ENCODE measurements at regions not wholly inside any gene's neighbourhood (a gene's known extent, or its start where the extent isn't known, plus 50 kb on each side); places are given as distances from the start of the nearest gene placed in this dataset.

DNA sequence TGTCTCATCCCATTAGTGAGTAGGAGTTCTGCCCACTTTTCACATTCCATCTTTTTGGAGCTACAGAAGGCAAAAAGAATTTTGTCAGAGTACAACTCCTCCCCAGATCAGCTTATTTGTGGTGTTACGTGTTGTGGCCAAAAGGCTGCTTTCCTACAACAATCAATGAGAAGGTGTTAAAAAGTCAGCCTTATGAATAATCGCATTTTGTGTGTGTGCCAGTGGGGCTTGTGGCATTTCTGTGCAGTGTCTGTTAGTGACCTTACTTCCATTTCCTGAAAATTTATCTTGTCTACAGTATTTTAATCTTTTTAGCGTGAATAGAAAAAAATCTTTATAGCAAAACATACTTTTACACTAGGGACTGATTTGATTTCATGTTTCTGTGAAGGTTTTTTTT, 458.3 kb upstream of the LCORL start:
- SMC1A ChIA-PET (ENCODE audit: uncharacterized antibody, unreplicated experiment) = no interaction called here
- H3K36me3 ChIP-seq (ENCODE audit: control insufficient read depth in 2 of 2, insufficient read depth in 2 of 2, low read length in 1 of 2) = no peaks in the 10 kb centered on the region
- intact Hi-C loops (cut with micrococcal nuclease; ENCODE audit: unreplicated experiment) (no loop called here), in situ Hi-C loops (cut with MboI) (no loop called here)
- ATAC-seq = no peak
- no peak overlapping the region for H3K4me2 ChIP-seq (ENCODE audit: control insufficient read depth, insufficient read depth)
- no peak for FAIRE-seq
- CTCF ChIA-PET = no interaction called here
- H3K4me1 ChIP-seq (ENCODE audit: control insufficient read depth, insufficient read depth, low read length) = no peaks in the 10 kb centered on the region
- no peaks in the 10 kb centered on the region for H4K20me1 ChIP-seq (ENCODE audit: control insufficient read depth, insufficient read depth)
- H3K9ac ChIP-seq (ENCODE audit: control insufficient read depth, insufficient read depth, low read length) = no peak overlapping the region
- WGBS (ENCODE audit: insufficient coverage, insufficient replicate concordance, low lambda C conversion rate, missing lambda C conversion rate) = 31% methylated on average over 3 of the region's 3 CpGs
- no peak overlapping the region for H3K27ac ChIP-seq (ENCODE audit: control insufficient read depth, insufficient read depth)
- no peak overlapping the region for H3K4me3 ChIP-seq
- no peaks in the 10 kb centered on the region for H3K79me2 ChIP-seq (ENCODE audit: control insufficient read depth, insufficient read depth, low read length)
- no TSS peak for BruUV-seq (replicated peaks)
- POLR2A ChIA-PET = no interaction called here
- DNase-seq (ENCODE audit: low read depth, low spot score) = no peak
- no peak overlapping the region for H2AFZ ChIP-seq (ENCODE audit: control insufficient read depth, low read depth, low read length)
- RAD21 ChIA-PET (ENCODE audit: unreplicated experiment) = no interaction called here
- H3K9me3 ChIP-seq (replicated peaks; ENCODE audit: control insufficient read depth, insufficient read depth, low read length) = no peaks in the 10 kb centered on the region
- no peaks in the 10 kb centered on the region for H3K27me3 ChIP-seq (replicated peaks in 1 of 2; ENCODE audit: control insufficient read depth in 2 of 2, insufficient read depth in 2 of 2, low read length in 1 of 2)
- no peak for TF ChIP-seq STAT3 (IDR thresholded peaks at IDR 0.05; ENCODE audit: low read depth, low read length)
- no peak for TF ChIP-seq E4F1 (IDR thresholded peaks at IDR 0.05; ENCODE audit: borderline replicate concordance, partially characterized antibody)
- TF ChIP-seq CHD1 (IDR thresholded peaks at IDR 0.05; ENCODE audit: low read depth, low read length) = no peak
- no peak for TF ChIP-seq TARDBP (IDR thresholded peaks at IDR 0.05; ENCODE audit: borderline replicate concordance)
- TF ChIP-seq NR2C1 (IDR thresholded peaks at IDR 0.05) = no peak
- TF ChIP-seq MEF2B (IDR thresholded peaks at IDR 0.05; ENCODE audit: partially characterized antibody, poor library complexity, severe bottlenecking) = no peak
- TF ChIP-seq GABPA (IDR thresholded peaks at IDR 0.05; ENCODE audit: low read depth) = no peak
- TF ChIP-seq RB1 (IDR thresholded peaks at IDR 0.05; ENCODE audit: borderline replicate concordance) = no peak
- TF ChIP-seq BCLAF1 (IDR thresholded peaks at IDR 0.05) = no peak
- no peak for TF ChIP-seq PRDM15 (CRISPR knock-in tag; IDR thresholded peaks at IDR 0.05)
- TF ChIP-seq, protein P1, sequence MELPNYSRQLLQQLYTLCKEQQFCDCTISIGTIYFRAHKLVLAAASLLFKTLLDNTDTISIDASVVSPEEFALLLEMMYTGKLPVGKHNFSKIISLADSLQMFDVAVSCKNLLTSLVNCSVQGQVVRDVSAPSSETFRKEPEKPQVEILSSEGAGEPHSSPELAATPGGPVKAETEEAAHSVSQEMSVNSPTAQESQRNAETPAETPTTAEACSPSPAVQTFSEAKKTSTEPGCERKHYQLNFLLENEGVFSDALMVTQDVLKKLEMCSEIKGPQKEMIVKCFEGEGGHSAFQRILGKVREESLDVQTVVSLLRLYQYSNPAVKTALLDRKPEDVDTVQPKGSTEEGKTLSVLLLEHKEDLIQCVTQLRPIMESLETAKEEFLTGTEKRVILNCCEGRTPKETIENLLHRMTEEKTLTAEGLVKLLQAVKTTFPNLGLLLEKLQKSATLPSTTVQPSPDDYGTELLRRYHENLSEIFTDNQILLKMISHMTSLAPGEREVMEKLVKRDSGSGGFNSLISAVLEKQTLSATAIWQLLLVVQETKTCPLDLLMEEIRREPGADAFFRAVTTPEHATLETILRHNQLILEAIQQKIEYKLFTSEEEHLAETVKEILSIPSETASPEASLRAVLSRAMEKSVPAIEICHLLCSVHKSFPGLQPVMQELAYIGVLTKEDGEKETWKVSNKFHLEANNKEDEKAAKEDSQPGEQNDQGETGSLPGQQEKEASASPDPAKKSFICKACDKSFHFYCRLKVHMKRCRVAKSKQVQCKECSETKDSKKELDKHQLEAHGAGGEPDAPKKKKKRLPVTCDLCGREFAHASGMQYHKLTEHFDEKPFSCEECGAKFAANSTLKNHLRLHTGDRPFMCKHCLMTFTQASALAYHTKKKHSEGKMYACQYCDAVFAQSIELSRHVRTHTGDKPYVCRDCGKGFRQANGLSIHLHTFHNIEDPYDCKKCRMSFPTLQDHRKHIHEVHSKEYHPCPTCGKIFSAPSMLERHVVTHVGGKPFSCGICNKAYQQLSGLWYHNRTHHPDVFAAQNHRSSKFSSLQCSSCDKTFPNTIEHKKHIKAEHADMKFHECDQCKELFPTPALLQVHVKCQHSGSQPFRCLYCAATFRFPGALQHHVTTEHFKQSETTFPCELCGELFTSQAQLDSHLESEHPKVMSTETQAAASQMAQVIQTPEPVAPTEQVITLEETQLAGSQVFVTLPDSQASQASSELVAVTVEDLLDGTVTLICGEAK (IDR thresholded peaks at IDR 0.05; ENCODE audit: borderline replicate concordance) = no peak

Measured in GM12878 (cell line).